NCI-H2196 treated with DMSO at 0.1 percent for 48 hours (cell line): ENCODE measurements at regions not wholly inside any gene's neighbourhood (a gene's known extent, or its start where the extent isn't known, plus 50 kb on each side); places are given as distances from the start of the nearest gene placed in this dataset.

ENCODE experiments used
- DNase-seq: peaks from one replicate; lab custom pipeline; 2025; ENCODE audit not compliant: unreplicated experiment; lab: John Stamatoyannopoulos, UW

- no peak for DNase-seq
Measured at GRCh38 chr11:26023057-26023456, 308.9 kb upstream of the ANO3 start.

- DNase-seq, result no peak
Measured at GRCh38 chr11:26025676-26026075, 306.3 kb upstream of the ANO3 start.

- no peak for DNase-seq
Measured at GRCh38 chr11:26026078-26026477, 305.9 kb upstream of the ANO3 start.

- no peak for DNase-seq
Measured at GRCh38 chr11:26027887-26028286, 304.0 kb upstream of the ANO3 start.

- no peak for DNase-seq
Measured at GRCh38 chr11:26028393-26028911, 303.5 kb upstream of the ANO3 start.

GRCh38 chr11:26030399-26030798, 301.5 kb upstream of the ANO3 start:
- no peak for DNase-seq

- DNase-seq, result no peak
Measured at GRCh38 chr11:26032241-26032640, 299.7 kb upstream of the ANO3 start.

- no peak for DNase-seq
Measured at GRCh38 chr11:26035696-26036095, 296.2 kb upstream of the ANO3 start.

GRCh38 chr11:26037716-26038115, 294.2 kb upstream of the ANO3 start:
- no peak for DNase-seq

GRCh38 chr11:26040339-26040738, 291.6 kb upstream of the ANO3 start:
- DNase-seq, result no peak

GRCh38 chr11:26042113-26042512, 289.8 kb upstream of the ANO3 start:
- no peak for DNase-seq

- DNase-seq, result no peak
Measured at GRCh38 chr11:26043665-26044064, 288.3 kb upstream of the ANO3 start.

GRCh38 chr11:26044389-26044788, 287.5 kb upstream of the ANO3 start:
- DNase-seq, result no peak

- no peak for DNase-seq
Measured at GRCh38 chr11:26045082-26045481, 286.8 kb upstream of the ANO3 start.

GRCh38 chr11:26048271-26048670, 283.7 kb upstream of the ANO3 start:
- no peak for DNase-seq

GRCh38 chr11:26053966-26054365, 278.0 kb upstream of the ANO3 start:
- DNase-seq, result no peak

GRCh38 chr11:26062660-26063059, 269.3 kb upstream of the ANO3 start:
- no peak for DNase-seq

- no peak for DNase-seq
Measured at GRCh38 chr11:26063915-26064314, 268.0 kb upstream of the ANO3 start.

GRCh38 chr11:26065944-26066343, 266.0 kb upstream of the ANO3 start:
- no peak for DNase-seq

- no peak for DNase-seq
Measured at GRCh38 chr11:26070714-26071380, 261.1 kb upstream of the ANO3 start.

GRCh38 chr11:26072614-26073153, 259.2 kb upstream of the ANO3 start:
- no peak for DNase-seq

- DNase-seq, result no peak
Measured at GRCh38 chr11:26073646-26074045, 258.3 kb upstream of the ANO3 start.
